ENCODE measurements at regions not wholly inside any gene's neighbourhood (a gene's known extent, or its start where the extent isn't known, plus 50 kb on each side); places are given as distances from the start of the nearest gene placed in this dataset.

- DNase-seq (ENCODE audit: low spot score): no peak
Measured at GRCh38 chr4:3818371-3818770, 52.2 kb downstream of the ADRA2C start.

DNA sequence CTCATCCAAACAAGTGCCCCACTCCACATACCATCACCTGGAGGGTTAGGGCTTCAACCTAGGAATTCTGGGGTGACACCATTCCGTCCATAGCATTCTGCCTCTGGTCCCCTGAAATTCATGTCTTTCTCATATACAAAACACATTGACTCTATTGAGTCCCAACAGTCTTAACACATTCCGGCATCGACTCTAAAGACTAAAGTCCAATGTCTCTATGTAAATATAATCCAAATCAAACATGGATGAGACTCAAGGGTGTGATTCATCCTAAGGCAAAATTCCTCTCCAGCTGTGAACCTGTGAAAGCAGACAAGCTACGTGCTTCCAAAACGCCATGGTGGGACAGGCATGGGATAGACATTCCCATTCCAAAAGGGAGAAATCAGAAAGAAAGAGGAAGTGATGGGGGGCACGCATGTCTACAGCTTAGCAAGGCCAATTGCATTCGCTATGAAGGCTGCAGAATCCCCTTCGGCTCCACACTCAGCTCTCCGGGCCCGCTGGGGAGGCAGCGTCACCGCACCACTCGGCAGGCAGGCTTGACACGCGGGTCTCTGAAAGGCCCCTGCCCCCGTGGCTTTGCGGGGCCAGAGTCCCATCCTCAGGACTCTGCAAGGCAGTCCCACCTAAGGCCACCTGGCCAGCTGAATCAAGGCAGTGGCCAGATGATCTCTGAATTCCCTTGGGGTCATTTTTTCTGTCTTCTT lies 53.2 kb downstream of the ADRA2C start:
- DNase-seq (ENCODE audit: low spot score): no peak

GRCh38 chr4:3820016-3820805 lies 54.0 kb downstream of the ADRA2C start:
- DNase-seq (ENCODE audit: low spot score): no peak

DNA sequence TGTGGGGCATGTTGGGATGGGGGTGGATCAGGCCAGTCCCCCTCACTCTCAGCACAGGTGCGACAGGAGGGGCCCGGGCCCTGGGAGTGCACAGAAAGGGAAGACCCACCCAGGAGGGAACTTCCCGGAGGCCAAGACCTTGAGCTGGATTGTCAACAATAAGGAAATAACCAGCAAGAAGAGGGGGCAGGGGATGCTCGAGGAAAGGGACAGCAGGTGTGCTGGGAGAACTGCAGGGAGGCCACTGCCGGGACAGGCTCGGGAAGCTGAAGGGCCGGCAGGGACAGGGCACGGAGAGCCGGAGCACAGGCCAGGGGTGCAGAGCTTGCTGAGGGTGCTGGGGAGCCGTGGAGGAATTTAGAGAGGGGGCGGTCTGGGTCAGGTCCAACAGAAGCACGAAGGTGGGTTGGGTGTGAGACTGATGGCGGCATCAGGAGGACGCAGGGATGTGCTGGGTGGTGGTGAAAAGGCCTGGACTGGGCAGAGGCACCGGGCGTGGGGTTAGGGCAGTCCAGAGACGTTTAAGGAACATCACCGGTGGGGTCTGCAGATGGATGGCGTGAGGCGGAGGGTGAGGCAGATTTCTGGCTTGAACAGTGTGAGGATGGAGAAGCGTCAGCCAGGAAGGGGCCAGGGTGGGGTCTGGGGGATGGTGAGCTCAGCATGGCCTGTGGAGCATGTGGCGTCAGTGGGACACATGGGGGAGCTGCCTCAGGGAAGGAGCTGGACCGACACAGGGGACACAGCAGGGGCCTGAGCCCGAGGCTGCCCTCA lies 54.8 kb downstream of the ADRA2C start:
- no peak for DNase-seq (ENCODE audit: low spot score)

- DNase-seq (ENCODE audit: low spot score): no peak
Measured at GRCh38 chr4:3821580-3822229, 55.5 kb downstream of the ADRA2C start.

- DNase-seq (ENCODE audit: low spot score): no peak
Measured at GRCh38 chr4:3822230-3822947, 56.2 kb downstream of the ADRA2C start.

- DNase-seq (ENCODE audit: low spot score): peak; percentile 8
Measured at GRCh38 chr4:3823496-3824341, 57.5 kb downstream of the ADRA2C start.

DNA sequence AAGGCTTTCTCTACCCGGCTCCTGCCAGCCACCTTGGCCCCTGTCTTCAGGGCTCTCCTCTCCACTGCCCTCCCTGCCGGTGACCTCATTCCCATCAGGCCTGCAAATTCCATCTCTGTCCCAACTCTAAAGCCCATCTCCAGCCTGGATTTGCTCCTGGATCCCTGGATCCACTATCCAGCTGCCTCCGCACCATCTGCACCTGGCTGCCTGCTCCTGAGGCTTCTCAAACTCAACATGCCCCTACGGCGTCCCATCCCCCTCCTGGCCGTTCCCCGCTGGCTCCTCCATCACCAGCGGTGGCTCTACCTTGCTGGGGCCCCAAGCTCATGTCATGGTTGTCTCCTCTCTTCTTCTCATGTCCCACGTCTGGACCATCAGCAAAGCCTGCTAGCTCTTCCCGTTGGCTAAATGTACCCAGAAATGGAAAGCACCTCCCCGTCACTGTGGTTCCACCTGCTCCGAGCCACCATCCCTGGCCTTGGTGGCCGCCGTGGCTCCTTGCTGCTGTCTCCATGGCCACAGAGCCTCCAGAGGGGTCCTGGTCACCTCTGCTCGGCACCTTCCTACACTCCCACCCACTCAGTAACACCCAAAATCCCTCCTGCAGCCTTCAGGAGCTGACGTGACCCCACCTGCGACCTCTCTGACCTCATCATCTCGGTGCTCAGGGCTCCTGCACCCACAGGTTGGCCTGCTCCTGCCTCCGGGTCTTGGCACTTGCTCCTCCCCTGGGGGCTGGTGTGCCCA lies 58.5 kb downstream of the ADRA2C start:
- DNase-seq (ENCODE audit: low spot score): no peak

- DNase-seq (ENCODE audit: low spot score): no peak
Measured at GRCh38 chr4:3825530-3825929, 59.3 kb downstream of the ADRA2C start.

DNA sequence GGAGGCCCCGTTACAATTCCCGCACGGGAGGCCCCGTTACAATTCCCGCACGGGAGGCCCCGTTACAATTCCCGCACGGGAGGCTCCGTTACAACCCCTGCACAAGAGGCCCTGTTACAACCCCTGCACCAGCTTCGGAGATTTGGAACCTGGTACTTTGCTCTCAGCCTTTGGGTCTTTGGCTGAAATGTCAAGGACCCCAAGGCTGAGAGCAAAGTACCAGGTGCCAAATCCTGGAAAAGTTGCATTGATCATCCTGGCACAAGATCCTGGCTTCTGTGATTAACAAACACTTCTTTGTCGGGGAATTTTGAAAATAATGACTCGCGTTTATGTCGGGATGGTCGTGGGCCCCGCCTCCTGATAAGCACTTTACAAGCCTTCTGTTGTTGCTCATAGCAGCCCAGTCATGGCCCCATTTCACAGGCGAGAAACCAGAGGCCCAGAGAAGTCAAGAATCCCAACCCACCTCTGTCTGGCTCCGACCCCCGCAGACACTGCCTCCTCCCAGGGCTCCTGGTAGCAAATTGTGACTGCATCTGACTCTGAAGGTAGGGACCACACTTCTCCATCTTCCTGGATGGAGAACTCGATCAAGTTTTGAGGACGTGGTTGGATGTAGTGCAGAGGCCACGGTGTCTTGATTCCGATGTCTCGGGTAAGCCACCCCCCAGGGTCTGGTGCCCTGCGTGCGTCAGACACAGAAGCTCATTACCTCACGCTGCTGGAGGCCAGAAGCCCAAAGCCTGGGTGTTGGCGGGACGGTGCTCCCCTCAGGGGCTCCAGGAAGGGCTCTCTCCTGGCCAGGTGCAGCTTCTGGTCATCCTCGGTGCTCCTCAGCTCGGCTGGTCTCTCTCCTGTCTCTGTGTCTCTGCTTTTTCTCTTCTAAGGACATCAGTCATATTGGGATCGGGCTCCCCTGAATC lies 60.3 kb downstream of the ADRA2C start:
- no peak for DNase-seq (ENCODE audit: low spot score)

DNA sequence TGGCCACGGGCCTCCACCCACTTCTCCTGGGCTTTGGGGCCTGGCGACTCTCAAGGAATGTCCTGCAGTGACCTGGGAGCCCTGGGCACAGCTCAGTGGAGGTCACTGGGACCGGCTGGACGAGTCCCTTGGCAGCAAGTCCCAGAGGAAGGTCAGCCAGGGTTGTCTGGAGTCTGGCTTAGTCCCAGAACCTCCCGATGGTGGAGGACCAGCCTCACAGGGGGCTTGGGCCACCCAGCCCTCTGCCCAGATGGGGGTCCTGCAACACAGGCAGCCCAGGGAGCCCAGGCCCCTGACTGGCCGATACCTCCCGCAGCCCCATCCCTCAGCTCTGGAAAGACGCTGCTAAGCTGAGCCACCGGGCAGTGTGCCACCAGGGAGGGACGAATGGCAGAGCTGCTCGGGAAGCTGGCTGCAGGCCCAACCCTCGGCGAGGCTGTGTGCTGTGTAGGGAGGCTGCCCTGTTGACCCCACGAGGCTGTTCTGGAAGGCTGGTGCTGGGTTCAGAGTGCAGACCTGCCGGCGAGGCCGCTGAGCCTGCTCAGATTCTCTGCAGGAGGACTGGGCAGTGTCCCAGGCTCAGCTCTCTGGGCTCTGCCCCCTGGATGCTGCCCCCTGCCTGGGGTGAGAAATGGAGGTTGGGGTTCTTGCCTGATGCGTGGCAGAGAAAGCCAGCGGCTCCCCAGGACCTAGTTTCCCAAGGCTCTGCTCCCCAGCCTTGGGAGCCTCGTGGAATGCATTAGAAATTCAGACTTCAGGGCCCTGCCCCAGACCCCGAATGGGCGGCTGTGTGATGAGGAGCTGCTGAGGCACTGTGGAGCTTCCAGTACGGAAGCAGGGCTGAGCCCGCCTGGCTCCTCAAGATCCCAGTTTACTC lies 61.7 kb downstream of the ADRA2C start:
- DNase-seq (ENCODE audit: low spot score): peak; percentile 81

- DNase-seq (ENCODE audit: low spot score): no peak
Measured at GRCh38 chr4:3828546-3828945, 62.4 kb downstream of the ADRA2C start.

DNA sequence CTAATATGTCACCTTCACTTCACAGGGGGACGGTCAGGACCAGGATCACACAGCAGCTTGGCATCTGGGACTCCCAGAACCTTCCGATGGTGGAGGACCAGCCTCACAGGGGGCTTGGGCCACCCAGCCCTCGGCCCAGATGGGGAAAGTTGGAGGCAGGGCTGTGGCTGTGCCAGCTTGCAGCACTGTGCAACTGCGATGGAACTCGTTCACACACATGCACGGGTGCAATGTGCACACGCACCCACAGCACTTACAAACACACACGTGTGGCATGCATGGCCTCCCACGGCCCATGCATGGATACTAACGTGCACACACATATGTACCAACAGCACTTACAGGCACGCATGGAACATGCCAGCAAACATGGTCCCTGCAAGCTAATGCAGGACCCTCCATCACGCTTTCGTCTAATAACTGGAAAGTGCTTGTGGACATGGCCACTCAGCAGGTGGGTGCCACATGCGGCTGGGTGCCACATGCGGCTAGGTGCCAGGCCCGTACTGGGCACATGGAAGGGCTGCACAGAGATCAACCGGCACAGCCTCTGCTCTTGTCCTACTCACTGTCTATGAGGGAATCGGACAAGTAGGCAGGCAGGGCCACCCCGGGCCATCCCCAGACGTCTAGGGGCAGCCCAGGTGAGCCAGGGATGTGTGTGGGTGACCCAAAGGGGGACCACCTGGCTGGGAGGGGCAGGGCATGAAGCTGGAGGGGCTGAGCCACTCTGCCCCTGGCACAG lies 63.2 kb downstream of the ADRA2C start:
- no peak for DNase-seq (ENCODE audit: low spot score)

DNA sequence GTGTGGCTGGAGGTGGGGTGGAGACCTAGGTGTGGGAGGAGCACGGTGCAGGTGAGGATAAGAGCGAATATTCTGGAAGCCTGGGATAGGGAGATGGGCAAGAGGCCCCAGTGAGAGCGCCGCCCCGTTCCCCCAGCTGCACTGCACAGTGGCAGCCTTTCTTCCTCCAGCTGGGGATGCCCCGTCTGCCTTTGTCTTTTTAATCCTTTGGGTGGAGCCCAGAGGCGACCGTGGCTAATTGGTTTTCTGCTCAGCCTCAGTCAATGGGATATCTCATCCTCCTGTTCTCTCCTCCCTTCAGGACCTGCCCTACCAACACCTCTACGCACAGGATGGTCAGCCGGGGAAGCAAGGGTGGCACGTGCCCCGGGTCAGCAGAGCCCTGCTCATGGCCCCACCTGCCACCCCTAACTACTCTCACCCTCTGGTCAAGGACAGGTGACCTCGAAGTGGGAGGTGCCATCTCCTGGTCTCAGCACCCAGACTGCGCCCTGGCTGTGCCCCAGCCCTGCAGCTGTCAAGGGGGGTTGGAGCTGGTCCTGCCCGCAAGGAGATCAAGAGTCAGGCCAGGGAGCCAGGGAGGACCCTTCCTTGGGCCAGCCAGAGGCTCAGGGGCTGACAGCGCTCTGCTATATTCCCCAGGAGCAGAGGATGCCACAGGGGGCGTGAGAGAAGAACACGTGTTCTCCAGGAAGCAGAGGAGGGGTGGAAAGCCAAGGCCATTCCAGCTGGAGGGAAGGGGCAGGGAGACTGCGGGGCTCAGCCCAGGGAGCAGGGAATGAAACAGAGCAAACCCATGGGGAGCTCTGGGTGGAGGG lies 64.0 kb downstream of the ADRA2C start:
- DNase-seq (ENCODE audit: low spot score): no peak

GRCh38 chr4:3830774-3831528 lies 64.8 kb downstream of the ADRA2C start:
- no peak for DNase-seq (ENCODE audit: low spot score)
